Skeletal muscle tissue (tissue), 3 donors: ENCODE measurements at regions not wholly inside any gene's neighbourhood (a gene's known extent, or its start where the extent isn't known, plus 50 kb on each side); places are given as distances from the start of the nearest gene placed in this dataset.

Experiments
- H3K27ac ChIP-seq: one replicate; pipeline ENCODE4 v1.7.0; 2013; ENCODE audit warnings: mild to moderate bottlenecking, low read depth, low read length, inconsistent platforms
- H3K27me3 ChIP-seq, 3 donors: one replicate each; pipeline ENCODE4 v1.7.0; 2013; ENCODE audit warnings: low read length in 3 of 3; ENCODE audit not compliant: control insufficient read depth in 3 of 3, insufficient read depth in 3 of 3
- H3K36me3 ChIP-seq, 3 donors: one replicate each; pipeline ENCODE4 v1.7.0; 2013; ENCODE audit warnings: low read length in 3 of 3; ENCODE audit not compliant: control insufficient read depth in 3 of 3, insufficient read depth in 3 of 3
- H3K4me1 ChIP-seq, 3 donors: one replicate each; pipeline ENCODE4 v1.7.0; 2013; ENCODE audit warnings: low read length in 3 of 3, mild to moderate bottlenecking in 3 of 3; ENCODE audit not compliant: control insufficient read depth in 3 of 3, insufficient read depth in 3 of 3
- H3K4me3 ChIP-seq, 3 donors: one replicate each; pipeline ENCODE4 v1.7.0; 2013; ENCODE audit warnings: low read length in 3 of 3
- H3K9ac ChIP-seq, 3 donors: one replicate each; pipeline ENCODE4 v1.7.0; 2013; ENCODE audit warnings: low read length in 3 of 3, mild to moderate bottlenecking in 3 of 3, moderate library complexity in 2 of 3, low read depth in 1 of 3
- H3K9me3 ChIP-seq, 3 donors: one replicate each; pipeline ENCODE4 v1.7.0; 2013; ENCODE audit warnings: low read length in 3 of 3; ENCODE audit not compliant: control insufficient read depth in 3 of 3
- donor health status: Osteomylitis.

- Histone ChIP-seq H3K27ac (no peak overlapping the region), H3K27me3 (peaks cover 0 to 7% (median 6%) of the 10 kb centered on the region in 3 donors), H3K4me3 (no peak overlapping the region), H3K36me3 (no peaks in the 10 kb centered on the region), H3K4me1 (peaks cover 0 to 3% (median 2%) of the 10 kb centered on the region in 3 donors), H3K9ac (no peak overlapping the region), H3K9me3 (no peaks in the 10 kb centered on the region)
Observed at GRCh38 chr20:58112017-58112781, 116.3 kb downstream of the ANKRD60 start.

- H3K27me3 ChIP-seq, result peaks cover 0 to 7% (median 6%) of the 10 kb centered on the region in 3 donors
- no peak overlapping the region for H3K4me3 ChIP-seq
- no peaks in the 10 kb centered on the region for H3K36me3 ChIP-seq
- no peak overlapping the region for H3K9ac ChIP-seq
- no peaks in the 10 kb centered on the region for H3K9me3 ChIP-seq
- H3K27ac ChIP-seq, result no peak overlapping the region
- H3K4me1 ChIP-seq, result peaks cover 0 to 3% (median 2%) of the 10 kb centered on the region in 3 donors
Observed at GRCh38 chr20:58111310-58112016, 117.0 kb downstream of the ANKRD60 start.

DNA sequence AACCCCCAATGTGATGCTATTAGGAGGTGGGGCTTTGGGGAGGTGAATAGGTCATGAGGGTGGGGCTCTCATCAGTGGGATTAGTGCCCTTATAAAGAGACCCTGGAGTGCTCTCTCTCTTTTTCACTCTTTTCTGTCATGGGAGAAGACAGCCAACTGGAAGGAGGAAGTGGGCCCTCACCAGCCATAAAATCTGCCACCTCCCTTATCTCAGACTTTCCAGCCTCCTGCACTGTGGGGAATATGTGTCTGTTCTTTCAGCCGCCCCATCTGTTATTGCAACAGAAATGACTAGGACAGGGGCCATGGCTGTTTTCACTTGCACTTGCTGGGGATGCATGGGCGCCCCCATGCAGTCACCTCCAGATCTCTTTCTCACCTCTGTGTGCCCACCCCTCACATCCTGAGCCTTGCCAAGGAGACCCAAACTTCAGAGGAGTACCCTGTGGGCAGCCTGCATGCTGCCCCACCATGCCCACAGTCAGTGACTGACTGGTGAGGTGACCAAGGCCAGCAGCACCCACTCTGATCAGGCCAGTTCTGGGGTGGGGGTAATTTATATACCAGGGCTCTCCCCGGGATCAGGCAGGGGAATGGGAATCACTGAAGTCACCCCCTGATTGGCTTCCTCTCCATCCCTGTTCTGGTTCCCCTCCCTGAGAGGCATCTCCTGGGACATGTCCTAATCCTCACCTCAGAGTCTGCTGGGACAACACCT lies 118.4 kb downstream of the ANKRD60 start:
- peaks cover 0 to 3% (median 2%) of the 10 kb centered on the region in 3 donors for H3K4me1 ChIP-seq
- H3K9ac ChIP-seq, result no peak overlapping the region
- no peak overlapping the region for H3K4me3 ChIP-seq
- no peaks in the 10 kb centered on the region for H3K9me3 ChIP-seq
- no peaks in the 10 kb centered on the region for H3K36me3 ChIP-seq
- peaks cover 0 to 7% (median 6%) of the 10 kb centered on the region in 3 donors for H3K27me3 ChIP-seq
- no peak overlapping the region for H3K27ac ChIP-seq

GRCh38 chr20:58109126-58109880 lies 119.2 kb downstream of the ANKRD60 start:
- no peak overlapping the region for H3K9ac ChIP-seq
- no peak overlapping the region for H3K27ac ChIP-seq
- H3K4me3 ChIP-seq, result no peak overlapping the region

GRCh38 chr20:58107533-58107932 lies 120.9 kb downstream of the ANKRD60 start:
- Histone ChIP-seq H3K36me3 (no peaks in the 10 kb centered on the region), H3K9me3 (no peaks in the 10 kb centered on the region), H3K9ac (no peak overlapping the region)

More at GRCh38 chr20:58109126-58109880, 119.2 kb downstream of the ANKRD60 start:
- no peaks in the 10 kb centered on the region for H3K36me3 ChIP-seq
- no peaks in the 10 kb centered on the region for H3K9me3 ChIP-seq
- H3K4me1 ChIP-seq, result peaks cover 0 to 3% (median 2%) of the 10 kb centered on the region in 3 donors
- peaks cover 0 to 7% (median 6%) of the 10 kb centered on the region in 3 donors for H3K27me3 ChIP-seq

GRCh38 chr20:58106143-58106750 lies 122.2 kb downstream of the ANKRD60 start:
- H3K9me3 ChIP-seq, result no peaks in the 10 kb centered on the region
- H3K9ac ChIP-seq, result no peak overlapping the region
- H3K4me3 ChIP-seq, result no peak overlapping the region
- H3K4me1 ChIP-seq, result no peaks in the 10 kb centered on the region
- H3K36me3 ChIP-seq, result no peaks in the 10 kb centered on the region
- H3K27ac ChIP-seq, result no peak overlapping the region
- H3K27me3 ChIP-seq, result peaks cover 0 to 6% (median 3%) of the 10 kb centered on the region in 3 donors

More at GRCh38 chr20:58107533-58107932, 120.9 kb downstream of the ANKRD60 start:
- no peak overlapping the region for H3K4me3 ChIP-seq
- H3K27ac ChIP-seq, result no peak overlapping the region
- H3K4me1 ChIP-seq, result no peaks in the 10 kb centered on the region
- peaks cover 0 to 3% (median 3%) of the 10 kb centered on the region in 3 donors for H3K27me3 ChIP-seq

GRCh38 chr20:58103961-58104360 lies 124.5 kb downstream of the ANKRD60 start:
- Histone ChIP-seq H3K4me1 (no peaks in the 10 kb centered on the region), H3K36me3 (no peaks in the 10 kb centered on the region), H3K27me3 (peaks cover 0 to 6% (median 3%) of the 10 kb centered on the region in 3 donors)

DNA sequence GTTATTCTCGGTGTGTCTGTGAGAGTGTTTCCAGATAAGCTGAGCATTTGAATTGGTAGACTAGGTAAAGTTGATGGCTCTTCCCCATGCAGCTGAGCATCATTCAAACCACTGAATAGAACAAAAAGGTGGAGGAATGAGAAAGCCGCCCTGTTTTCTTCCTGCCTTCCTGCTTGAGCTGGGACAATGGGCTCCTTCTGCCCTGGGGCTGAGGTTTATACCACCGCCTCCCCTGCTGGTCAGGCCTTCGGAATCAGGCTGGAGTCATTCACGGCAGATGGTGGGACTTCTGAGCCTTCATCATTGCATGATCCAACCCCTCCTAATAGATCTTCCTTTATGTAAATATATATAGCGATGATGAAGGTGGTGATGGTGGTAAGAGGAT lies 124.9 kb downstream of the ANKRD60 start:
- Histone ChIP-seq H3K4me3 (no peak overlapping the region), H3K9me3 (no peaks in the 10 kb centered on the region), H3K27me3 (peaks cover 0 to 6% (median 3%) of the 10 kb centered on the region in 3 donors), H3K4me1 (no peaks in the 10 kb centered on the region), H3K36me3 (no peaks in the 10 kb centered on the region), H3K9ac (no peak overlapping the region), H3K27ac (no peak overlapping the region)

More at GRCh38 chr20:58103961-58104360, 124.5 kb downstream of the ANKRD60 start:
- H3K4me3 ChIP-seq, result no peak overlapping the region
- H3K9ac ChIP-seq, result no peak overlapping the region
- H3K27ac ChIP-seq, result no peak overlapping the region
- no peaks in the 10 kb centered on the region for H3K9me3 ChIP-seq
